ENCODE measurements at regions not wholly inside any gene's neighbourhood (a gene's known extent, or its start where the extent isn't known, plus 50 kb on each side); places are given as distances from the start of the nearest gene placed in this dataset.

DNA sequence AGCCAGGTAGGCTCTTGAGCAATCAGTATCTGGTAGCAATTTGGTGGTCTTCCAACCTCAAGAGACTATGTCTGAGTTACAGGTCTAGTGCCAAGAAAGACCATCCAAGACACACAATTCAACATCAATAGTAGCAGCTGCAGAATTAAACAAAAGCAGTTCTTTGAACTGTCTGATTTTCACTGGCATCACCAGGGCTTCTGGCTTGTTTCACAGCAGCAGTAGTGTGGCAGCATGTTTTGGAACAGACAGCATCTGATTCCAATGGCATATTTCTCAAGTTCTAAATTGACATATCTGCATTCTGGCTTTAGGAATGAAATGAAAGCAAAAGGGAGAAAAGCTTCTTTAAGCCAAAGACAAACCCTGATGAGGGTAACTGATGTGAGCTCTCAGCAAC is 334.7 kb upstream of the PRMT6 start:
- TF ChIP-seq, protein P1, sequence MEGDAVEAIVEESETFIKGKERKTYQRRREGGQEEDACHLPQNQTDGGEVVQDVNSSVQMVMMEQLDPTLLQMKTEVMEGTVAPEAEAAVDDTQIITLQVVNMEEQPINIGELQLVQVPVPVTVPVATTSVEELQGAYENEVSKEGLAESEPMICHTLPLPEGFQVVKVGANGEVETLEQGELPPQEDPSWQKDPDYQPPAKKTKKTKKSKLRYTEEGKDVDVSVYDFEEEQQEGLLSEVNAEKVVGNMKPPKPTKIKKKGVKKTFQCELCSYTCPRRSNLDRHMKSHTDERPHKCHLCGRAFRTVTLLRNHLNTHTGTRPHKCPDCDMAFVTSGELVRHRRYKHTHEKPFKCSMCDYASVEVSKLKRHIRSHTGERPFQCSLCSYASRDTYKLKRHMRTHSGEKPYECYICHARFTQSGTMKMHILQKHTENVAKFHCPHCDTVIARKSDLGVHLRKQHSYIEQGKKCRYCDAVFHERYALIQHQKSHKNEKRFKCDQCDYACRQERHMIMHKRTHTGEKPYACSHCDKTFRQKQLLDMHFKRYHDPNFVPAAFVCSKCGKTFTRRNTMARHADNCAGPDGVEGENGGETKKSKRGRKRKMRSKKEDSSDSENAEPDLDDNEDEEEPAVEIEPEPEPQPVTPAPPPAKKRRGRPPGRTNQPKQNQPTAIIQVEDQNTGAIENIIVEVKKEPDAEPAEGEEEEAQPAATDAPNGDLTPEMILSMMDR (IDR thresholded peaks at IDR 0.05) = no peak
- TF ChIP-seq POLR2A (IDR thresholded peaks at IDR 0.05) (no peak), POLR2AphosphoS5 (IDR thresholded peaks at IDR 0.05; ENCODE audit: insufficient read depth in 1 of 2, low read depth in 1 of 2) (no peak)
